Mucosa of descending colon (tissue), 3 donors: ENCODE measurements at regions not wholly inside any gene's neighbourhood (a gene's known extent, or its start where the extent isn't known, plus 50 kb on each side); places are given as distances from the start of the nearest gene placed in this dataset.

Experiments
- ATAC-seq: fragments of 200-7000 bp; cut with Tn5 transposase; one replicate; pipeline ENCODE4 v1.9.1; 2020; ENCODE audit warnings: mild to moderate bottlenecking, moderate library complexity
- DNase-seq, 3 donors: peaks; one replicate each; pipeline ENCODE4 v3.0.0-alpha.2; 2020
- H3K36me3 ChIP-seq: fragments of 200-600 bp; one replicate; pipeline ENCODE4 v1.8.0; 2021; ENCODE audit warnings: low read depth, mild to moderate bottlenecking
- H3K4me1 ChIP-seq: fragments of 200-600 bp; one replicate; pipeline ENCODE4 v1.8.0; 2021; ENCODE audit warnings: low read depth, mild to moderate bottlenecking
- H3K4me3 ChIP-seq: fragments of 200-600 bp; one replicate; pipeline ENCODE4 v1.8.0; 2021; ENCODE audit warnings: mild to moderate bottlenecking
- H3K9me3 ChIP-seq: fragments of 200-600 bp; one replicate; pipeline ENCODE4 v1.8.0; 2021; ENCODE audit warnings: mild to moderate bottlenecking
- intact Hi-C, 2 donors: fragments of 100-400 bp; cut with DNase I in 1 of 2; cut with micrococcal nuclease in 1 of 2; formaldehyde crosslinking; loops; one replicate each; pipeline versions ENCODE4 v1.11.0 to v1.11.1; 2022; cut with DNase I, micrococcal nuclease
- TF ChIP-seq, protein P1 (sequence below): fragments of 200-600 bp; IDR thresholded peaks from one replicate; pipeline ENCODE4 v1.8.0; 2022; ENCODE audit warnings: antibody characterized with exemption, mild to moderate bottlenecking
- donor health status: DM: no; HTN: no; CAD: no; lungs with moderate emphysema.
- donor health status: DM: no; HTN: no; CAD: no.
- donor health status: DM: no; HTN: yes; CAD: no.

DNA sequence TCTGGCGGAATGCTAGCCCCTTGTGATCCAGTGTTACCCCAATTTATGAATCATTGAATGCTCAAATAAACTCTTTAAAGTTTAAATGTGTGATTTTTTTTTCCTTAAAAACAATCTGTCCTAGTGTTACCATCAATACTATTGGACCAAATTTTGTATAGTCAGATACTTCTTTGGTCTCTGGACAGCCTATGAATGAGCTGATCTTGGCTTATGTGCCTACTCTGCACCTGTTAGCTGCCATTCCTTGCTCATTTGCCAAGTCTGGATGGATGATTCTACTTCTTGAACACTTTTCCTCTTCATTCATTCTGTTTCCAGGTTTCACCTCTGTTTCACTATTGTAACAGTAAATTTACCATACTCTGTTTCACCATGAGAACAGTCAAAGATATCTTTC lies 226.5 kb upstream of the ZBED5 start:
- TF ChIP-seq, protein P1, sequence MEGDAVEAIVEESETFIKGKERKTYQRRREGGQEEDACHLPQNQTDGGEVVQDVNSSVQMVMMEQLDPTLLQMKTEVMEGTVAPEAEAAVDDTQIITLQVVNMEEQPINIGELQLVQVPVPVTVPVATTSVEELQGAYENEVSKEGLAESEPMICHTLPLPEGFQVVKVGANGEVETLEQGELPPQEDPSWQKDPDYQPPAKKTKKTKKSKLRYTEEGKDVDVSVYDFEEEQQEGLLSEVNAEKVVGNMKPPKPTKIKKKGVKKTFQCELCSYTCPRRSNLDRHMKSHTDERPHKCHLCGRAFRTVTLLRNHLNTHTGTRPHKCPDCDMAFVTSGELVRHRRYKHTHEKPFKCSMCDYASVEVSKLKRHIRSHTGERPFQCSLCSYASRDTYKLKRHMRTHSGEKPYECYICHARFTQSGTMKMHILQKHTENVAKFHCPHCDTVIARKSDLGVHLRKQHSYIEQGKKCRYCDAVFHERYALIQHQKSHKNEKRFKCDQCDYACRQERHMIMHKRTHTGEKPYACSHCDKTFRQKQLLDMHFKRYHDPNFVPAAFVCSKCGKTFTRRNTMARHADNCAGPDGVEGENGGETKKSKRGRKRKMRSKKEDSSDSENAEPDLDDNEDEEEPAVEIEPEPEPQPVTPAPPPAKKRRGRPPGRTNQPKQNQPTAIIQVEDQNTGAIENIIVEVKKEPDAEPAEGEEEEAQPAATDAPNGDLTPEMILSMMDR = no peak
- H3K9me3 ChIP-seq = no peaks in the 10 kb centered on the region
- no peak overlapping the region for H3K4me3 ChIP-seq
- H3K36me3 ChIP-seq = no peaks in the 10 kb centered on the region
- no peak for DNase-seq
- H3K4me1 ChIP-seq = no peaks in the 10 kb centered on the region
- intact Hi-C loops = no loop called here
- no peak for ATAC-seq

- Histone ChIP-seq H3K4me1 (no peaks in the 10 kb centered on the region), H3K4me3 (no peak overlapping the region), H3K9me3 (no peaks in the 10 kb centered on the region), H3K36me3 (no peaks in the 10 kb centered on the region)
- no peak for DNase-seq
- no peak for ATAC-seq
- intact Hi-C loops = no loop called here
- TF ChIP-seq, protein P1 = no peak
These were observed 225.6 kb upstream of the ZBED5 start for GRCh38 chr11:11083441-11083840.

- no peaks in the 10 kb centered on the region for H3K4me1 ChIP-seq
- no peak overlapping the region for H3K4me3 ChIP-seq
- H3K36me3 ChIP-seq = no peaks in the 10 kb centered on the region
- ATAC-seq = no peak
- intact Hi-C loops = no loop called here
- no peaks in the 10 kb centered on the region for H3K9me3 ChIP-seq
- TF ChIP-seq, protein P1 = no peak
- no peak for DNase-seq
These were observed 224.8 kb upstream of the ZBED5 start for GRCh38 chr11:11082646-11083045.

GRCh38 chr11:11081776-11082175 lies 223.9 kb upstream of the ZBED5 start:
- TF ChIP-seq, protein P1 = no peak
- Histone ChIP-seq H3K4me1 (no peaks in the 10 kb centered on the region), H3K4me3 (no peak overlapping the region), H3K36me3 (no peaks in the 10 kb centered on the region), H3K9me3 (no peaks in the 10 kb centered on the region)
- intact Hi-C loops = no loop called here
- ATAC-seq (no peak), DNase-seq (no peak)

GRCh38 chr11:11081288-11081687 lies 223.4 kb upstream of the ZBED5 start:
- intact Hi-C loops = no loop called here
- DNase-seq = no peak
- Histone ChIP-seq H3K36me3 (no peaks in the 10 kb centered on the region), H3K9me3 (no peaks in the 10 kb centered on the region), H3K4me1 (no peaks in the 10 kb centered on the region), H3K4me3 (no peak overlapping the region)
- TF ChIP-seq, protein P1 = no peak
- no peak for ATAC-seq
